ENCODE measurements at regions not wholly inside any gene's neighbourhood (a gene's known extent, or its start where the extent isn't known, plus 50 kb on each side); places are given as distances from the start of the nearest gene placed in this dataset.

DNA sequence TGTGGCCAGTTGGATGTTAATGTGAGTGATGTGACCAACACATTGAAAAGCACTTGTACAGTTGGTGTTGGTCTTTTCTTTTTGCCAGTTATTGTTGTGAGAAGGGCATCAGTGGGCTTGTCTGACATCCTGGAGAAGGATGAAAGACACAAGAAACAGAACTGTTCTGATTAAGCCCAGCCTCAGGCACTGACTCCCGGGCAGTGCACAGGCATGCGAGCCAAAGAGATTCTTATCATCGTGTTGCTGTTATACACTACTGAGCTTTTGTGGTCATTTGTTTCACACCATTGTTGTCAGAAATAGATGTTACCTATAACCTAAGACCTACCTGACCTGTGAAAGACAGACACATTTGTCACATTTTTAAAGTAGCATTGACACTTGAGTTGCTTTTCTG is 236.8 kb upstream of the CA10 start:
- no peak overlapping the region for H3K27ac Mint-ChIP-seq
- H3K4me3 Mint-ChIP-seq = no peak overlapping the region
- intact Hi-C loops (cut with micrococcal nuclease) = no loop called here
- CTCF ChIA-PET = no interaction called here
- no peaks in the 10 kb centered on the region for H3K4me1 Mint-ChIP-seq (ENCODE audit: low read depth)
- peaks cover 3% of the 10 kb centered on the region for H3K9me3 Mint-ChIP-seq
- no peaks in the 10 kb centered on the region for H3K36me3 Mint-ChIP-seq (ENCODE audit: low read depth)
- H3K27me3 Mint-ChIP-seq (ENCODE audit: low read depth) = no peaks in the 10 kb centered on the region
- DNase-seq = no peak

GRCh38 chr17:52390422-52390821 is 231.9 kb upstream of the CA10 start:
- H3K4me1 Mint-ChIP-seq (ENCODE audit: low read depth) = no peaks in the 10 kb centered on the region
- intact Hi-C loops (cut with micrococcal nuclease) = no loop called here
- CTCF ChIA-PET = no interaction called here
- no peak overlapping the region for H3K27ac Mint-ChIP-seq
- H3K36me3 Mint-ChIP-seq (ENCODE audit: low read depth) = no peaks in the 10 kb centered on the region
- no peaks in the 10 kb centered on the region for H3K27me3 Mint-ChIP-seq (ENCODE audit: low read depth)
- no peak overlapping the region for H3K4me3 Mint-ChIP-seq
- no peaks in the 10 kb centered on the region for H3K9me3 Mint-ChIP-seq
- DNase-seq = no peak

GRCh38 chr17:52389632-52390031 is 231.1 kb upstream of the CA10 start:
- H3K4me1 Mint-ChIP-seq (ENCODE audit: low read depth) = no peaks in the 10 kb centered on the region
- H3K27ac Mint-ChIP-seq = no peak overlapping the region
- H3K9me3 Mint-ChIP-seq = no peaks in the 10 kb centered on the region
- no peak overlapping the region for H3K4me3 Mint-ChIP-seq
- H3K27me3 Mint-ChIP-seq (ENCODE audit: low read depth) = no peaks in the 10 kb centered on the region
- DNase-seq = no peak
- CTCF ChIA-PET = no interaction called here
- intact Hi-C loops (cut with micrococcal nuclease) = no loop called here
- H3K36me3 Mint-ChIP-seq (ENCODE audit: low read depth) = no peaks in the 10 kb centered on the region

- intact Hi-C loops (cut with micrococcal nuclease) = no loop called here
- no peaks in the 10 kb centered on the region for H3K27me3 Mint-ChIP-seq (ENCODE audit: low read depth)
- H3K36me3 Mint-ChIP-seq (ENCODE audit: low read depth) = no peaks in the 10 kb centered on the region
- no peak overlapping the region for H3K4me3 Mint-ChIP-seq
- no peaks in the 10 kb centered on the region for H3K4me1 Mint-ChIP-seq (ENCODE audit: low read depth)
- no peak overlapping the region for H3K27ac Mint-ChIP-seq
- CTCF ChIA-PET = no interaction called here
- no peaks in the 10 kb centered on the region for H3K9me3 Mint-ChIP-seq
- DNase-seq = no peak
Observed at GRCh38 chr17:52388941-52389340, 230.4 kb upstream of the CA10 start.

GRCh38 chr17:52384695-52385094 is 226.2 kb upstream of the CA10 start:
- intact Hi-C loops (cut with micrococcal nuclease) = no loop called here
- Mint-ChIP-seq H3K36me3 (ENCODE audit: low read depth) (no peaks in the 10 kb centered on the region), H3K27me3 (ENCODE audit: low read depth) (no peaks in the 10 kb centered on the region), H3K4me3 (no peak overlapping the region), H3K4me1 (ENCODE audit: low read depth) (no peaks in the 10 kb centered on the region), H3K9me3 (no peaks in the 10 kb centered on the region), H3K27ac (no peak overlapping the region)
- no peak for DNase-seq
- CTCF ChIA-PET = interaction anchor here (1.1 kb wide), 1 partner anchor 9 kb away, joined by 3 read pairs; no protein-coding TSS in a partner anchor

- H3K9me3 Mint-ChIP-seq = no peaks in the 10 kb centered on the region
- no peak overlapping the region for H3K4me3 Mint-ChIP-seq
- H3K27ac Mint-ChIP-seq = no peak overlapping the region
- H3K4me1 Mint-ChIP-seq (ENCODE audit: low read depth) = no peaks in the 10 kb centered on the region
- no peaks in the 10 kb centered on the region for H3K36me3 Mint-ChIP-seq (ENCODE audit: low read depth)
- peak; percentile 53 for DNase-seq
- intact Hi-C loops (cut with micrococcal nuclease) = no loop called here
- no peaks in the 10 kb centered on the region for H3K27me3 Mint-ChIP-seq (ENCODE audit: low read depth)
- CTCF ChIA-PET = interaction anchor here (1.0 to 1.1 kb wide), 2 partner anchors 10 to 121 kb away, joined by 3 read pairs; no protein-coding TSS in a partner anchor
Observed at GRCh38 chr17:52383493-52384100, 225.1 kb upstream of the CA10 start.

GRCh38 chr17:52378860-52379259 is 220.3 kb upstream of the CA10 start:
- no peak for DNase-seq
- CTCF ChIA-PET = interaction anchor here (0.6 kb wide), 1 partner anchor 99 kb away, joined by 3 read pairs; no protein-coding TSS in a partner anchor
- H3K4me3 Mint-ChIP-seq = no peak overlapping the region
- no peak overlapping the region for H3K27ac Mint-ChIP-seq
- intact Hi-C loops (cut with micrococcal nuclease) = no loop called here
- H3K36me3 Mint-ChIP-seq (ENCODE audit: low read depth) = no peaks in the 10 kb centered on the region
- no peaks in the 10 kb centered on the region for H3K9me3 Mint-ChIP-seq
- H3K27me3 Mint-ChIP-seq (ENCODE audit: low read depth) = no peaks in the 10 kb centered on the region
- H3K4me1 Mint-ChIP-seq (ENCODE audit: low read depth) = no peaks in the 10 kb centered on the region

DNA sequence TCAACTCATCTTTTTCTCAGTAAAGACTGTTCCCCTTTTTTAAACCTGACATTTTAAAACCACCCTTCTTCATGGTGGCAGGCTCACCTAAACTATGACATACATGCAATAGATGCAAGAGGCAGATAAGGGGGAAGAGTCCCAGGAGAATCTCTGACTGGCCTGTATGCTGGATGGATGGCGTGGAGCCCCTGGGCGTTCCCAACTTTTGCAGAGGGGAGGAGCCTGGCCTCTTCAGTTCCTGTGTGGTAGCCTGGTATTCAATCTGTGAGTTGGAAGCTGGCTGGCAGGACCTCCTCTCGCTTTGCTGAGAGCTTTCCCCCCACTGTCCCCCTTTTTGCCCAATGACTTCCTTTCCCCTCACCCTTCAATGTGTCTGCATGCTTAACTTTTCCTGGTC is 217.6 kb upstream of the CA10 start:
- Mint-ChIP-seq H3K27me3 (ENCODE audit: low read depth) (no peaks in the 10 kb centered on the region), H3K9me3 (no peaks in the 10 kb centered on the region), H3K4me1 (ENCODE audit: low read depth) (no peaks in the 10 kb centered on the region), H3K27ac (peak overlapping the region; percentile 5), H3K36me3 (ENCODE audit: low read depth) (no peaks in the 10 kb centered on the region), H3K4me3 (no peak overlapping the region)
- CTCF ChIA-PET = no interaction called here
- DNase-seq = no peak
- intact Hi-C loops (cut with micrococcal nuclease) = no loop called here

DNA sequence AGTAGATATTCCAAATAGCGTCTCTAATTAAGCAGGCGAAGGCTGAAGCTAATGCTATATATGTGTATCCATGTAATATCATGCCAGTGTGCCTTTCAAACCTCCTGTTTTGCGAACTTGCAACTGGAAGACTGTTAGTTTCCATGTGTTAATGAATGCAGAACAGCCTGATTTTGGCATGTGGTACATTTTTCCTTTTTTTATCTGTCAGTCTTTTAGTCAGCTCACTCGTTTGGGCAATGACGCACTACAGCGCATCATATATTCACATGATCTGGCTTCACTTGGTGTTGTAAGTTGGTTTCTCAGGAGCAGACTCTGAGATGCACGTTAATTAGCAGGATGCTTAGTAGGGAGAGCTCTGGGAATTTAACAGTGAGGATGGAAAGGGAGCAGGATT is 210.4 kb upstream of the CA10 start:
- H3K9me3 Mint-ChIP-seq = no peaks in the 10 kb centered on the region
- CTCF ChIA-PET = no interaction called here
- DNase-seq = no peak
- H3K4me3 Mint-ChIP-seq = no peak overlapping the region
- intact Hi-C loops (cut with micrococcal nuclease) = no loop called here
- H3K4me1 Mint-ChIP-seq (ENCODE audit: low read depth) = no peaks in the 10 kb centered on the region
- H3K27me3 Mint-ChIP-seq (ENCODE audit: low read depth) = peaks cover 2% of the 10 kb centered on the region
- H3K27ac Mint-ChIP-seq = no peak overlapping the region
- no peaks in the 10 kb centered on the region for H3K36me3 Mint-ChIP-seq (ENCODE audit: low read depth)

DNA sequence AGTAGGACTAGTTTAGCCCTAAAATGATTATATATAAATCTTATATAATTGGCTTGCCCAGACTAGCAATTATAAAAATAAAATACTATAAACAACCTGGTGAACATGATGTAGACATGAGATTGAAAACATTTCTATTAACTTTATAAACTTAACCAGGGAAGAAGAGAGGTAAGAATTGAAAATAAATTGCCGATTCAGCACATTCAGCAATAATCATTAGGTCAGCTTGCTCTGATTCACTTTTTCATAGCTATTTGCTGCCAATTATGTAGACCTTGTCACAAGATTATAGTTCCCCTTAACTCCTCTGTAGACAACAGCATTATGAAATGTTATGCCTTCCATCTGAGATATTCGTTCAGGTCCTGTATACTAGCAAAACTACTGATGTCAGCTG is 199.3 kb upstream of the CA10 start:
- Mint-ChIP-seq H3K4me1 (ENCODE audit: low read depth) (no peaks in the 10 kb centered on the region), H3K9me3 (peaks cover 5% of the 10 kb centered on the region), H3K4me3 (no peak overlapping the region), H3K27me3 (ENCODE audit: low read depth) (peaks cover 3% of the 10 kb centered on the region), H3K27ac (no peak overlapping the region), H3K36me3 (ENCODE audit: low read depth) (no peaks in the 10 kb centered on the region)
- no peak for DNase-seq
- intact Hi-C loops (cut with micrococcal nuclease) = no loop called here
- CTCF ChIA-PET = interaction anchor here (0.6 kb wide), 1 partner anchor 879 kb away, joined by 3 read pairs; no protein-coding TSS in a partner anchor

DNA sequence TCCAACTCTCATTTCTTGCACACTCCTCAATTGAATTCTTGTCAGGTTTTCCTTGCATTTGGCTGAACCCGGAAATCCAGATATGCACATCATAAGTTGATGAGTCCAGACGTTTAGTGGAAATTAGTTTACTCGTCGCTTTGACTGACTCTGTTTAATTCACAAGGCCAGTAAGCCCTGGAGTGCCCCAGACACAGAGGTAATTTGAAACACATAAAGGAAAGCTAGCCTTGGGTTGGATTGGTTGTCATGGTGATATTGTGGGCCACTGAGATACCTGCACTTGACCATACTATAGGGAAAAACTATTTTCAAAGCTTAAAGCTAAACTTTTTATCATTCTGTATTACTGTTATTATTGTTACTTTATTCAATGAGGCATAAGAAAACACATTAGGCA is 178.3 kb upstream of the CA10 start:
- no peaks in the 10 kb centered on the region for H3K36me3 Mint-ChIP-seq (ENCODE audit: low read depth)
- intact Hi-C loops (cut with micrococcal nuclease) = no loop called here
- no peak for DNase-seq
- H3K4me3 Mint-ChIP-seq = no peak overlapping the region
- CTCF ChIA-PET = interaction anchor here (0.6 kb wide), 1 partner anchor 976 kb away, joined by 3 read pairs; no protein-coding TSS in a partner anchor
- H3K9me3 Mint-ChIP-seq = peaks cover 4% of the 10 kb centered on the region
- H3K27ac Mint-ChIP-seq = no peak overlapping the region
- no peaks in the 10 kb centered on the region for H3K4me1 Mint-ChIP-seq (ENCODE audit: low read depth)
- H3K27me3 Mint-ChIP-seq (ENCODE audit: low read depth) = no peaks in the 10 kb centered on the region

DNA sequence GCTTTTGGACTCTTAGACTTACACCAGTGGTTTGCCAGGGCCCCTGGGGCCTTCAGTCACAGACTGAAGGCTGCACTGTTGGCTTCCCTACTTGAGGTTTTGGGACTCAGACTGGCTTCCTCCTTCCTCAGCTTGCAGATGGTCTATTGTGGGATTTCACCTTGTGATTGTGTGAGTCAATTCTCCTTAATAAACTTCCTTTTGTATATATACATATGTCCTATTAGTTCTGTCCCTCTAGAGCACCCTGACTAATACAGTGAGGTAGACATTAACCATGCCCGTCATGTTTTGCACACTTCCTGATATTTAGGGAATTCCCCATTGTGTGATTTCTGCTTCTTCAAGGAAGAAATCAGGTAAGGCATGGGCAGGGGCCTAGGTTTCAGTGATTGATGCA is 147.8 kb upstream of the CA10 start:
- no peaks in the 10 kb centered on the region for H3K36me3 Mint-ChIP-seq (ENCODE audit: low read depth)
- no peak overlapping the region for H3K4me3 Mint-ChIP-seq
- intact Hi-C loops (cut with micrococcal nuclease) = no loop called here
- H3K27me3 Mint-ChIP-seq (ENCODE audit: low read depth) = no peaks in the 10 kb centered on the region
- no peaks in the 10 kb centered on the region for H3K4me1 Mint-ChIP-seq (ENCODE audit: low read depth)
- no peaks in the 10 kb centered on the region for H3K9me3 Mint-ChIP-seq
- CTCF ChIA-PET = no interaction called here
- no peak overlapping the region for H3K27ac Mint-ChIP-seq
- DNase-seq = no peak

- Mint-ChIP-seq H3K9me3 (no peaks in the 10 kb centered on the region), H3K27ac (no peak overlapping the region), H3K36me3 (ENCODE audit: low read depth) (no peaks in the 10 kb centered on the region), H3K4me3 (no peak overlapping the region), H3K4me1 (ENCODE audit: low read depth) (no peaks in the 10 kb centered on the region), H3K27me3 (ENCODE audit: low read depth) (peaks cover 5% of the 10 kb centered on the region)
- intact Hi-C loops (cut with micrococcal nuclease) = no loop called here
- DNase-seq = no peak
- CTCF ChIA-PET = no interaction called here
Observed at GRCh38 chr17:52298881-52299280, 140.4 kb upstream of the CA10 start.

Data from activated naive CD4-positive, alpha-beta T cell treated with anti-CD3 and anti-CD28 coated beads for 36 hours (primary cell).